ENCODE measurements at regions not wholly inside any gene's neighbourhood (a gene's known extent, or its start where the extent isn't known, plus 50 kb on each side); places are given as distances from the start of the nearest gene placed in this dataset.

GRCh38 chr6:72551470-72551869, 70.4 kb upstream of the KCNQ5 start:
- TF ChIP-seq NFIC (IDR thresholded peaks at IDR 0.05) (no peak), CREB1 (IDR thresholded peaks at IDR 0.05; ENCODE audit: low read depth) (no peak), CEBPB (IDR thresholded peaks at IDR 0.05) (no peak), MAX (IDR thresholded peaks at IDR 0.05) (no peak), TCF12 (IDR thresholded peaks at IDR 0.05; ENCODE audit: low read depth) (no peak), REST (IDR thresholded peaks at IDR 0.05; ENCODE audit: low read depth) (no peak), TAF1 (IDR thresholded peaks at IDR 0.05; ENCODE audit: low read depth) (no peak), TEAD4 (IDR thresholded peaks at IDR 0.05) (no peak), ZBTB7A (IDR thresholded peaks at IDR 0.05; ENCODE audit: low read depth) (no peak), YY1 (IDR thresholded peaks at IDR 0.05; ENCODE audit: low read depth) (no peak), EGR1 (IDR thresholded peaks at IDR 0.05) (no peak), RAD21 (IDR thresholded peaks at IDR 0.05; ENCODE audit: low read depth) (no peak), USF1 (IDR thresholded peaks at IDR 0.05) (no peak), EP300 (IDR thresholded peaks at IDR 0.05; ENCODE audit: borderline replicate concordance) (no peak), FOXM1 (IDR thresholded peaks at IDR 0.05; ENCODE audit: borderline replicate concordance, low read depth) (no peak)

- TF ChIP-seq CEBPB (IDR thresholded peaks at IDR 0.05) (no peak), TCF12 (IDR thresholded peaks at IDR 0.05; ENCODE audit: low read depth) (no peak), YY1 (IDR thresholded peaks at IDR 0.05; ENCODE audit: low read depth) (no peak), TAF1 (IDR thresholded peaks at IDR 0.05; ENCODE audit: low read depth) (no peak), CREB1 (IDR thresholded peaks at IDR 0.05; ENCODE audit: low read depth) (no peak), REST (IDR thresholded peaks at IDR 0.05; ENCODE audit: low read depth) (no peak), USF1 (IDR thresholded peaks at IDR 0.05) (no peak), MAX (IDR thresholded peaks at IDR 0.05) (no peak), EP300 (IDR thresholded peaks at IDR 0.05; ENCODE audit: borderline replicate concordance) (no peak), FOXM1 (IDR thresholded peaks at IDR 0.05; ENCODE audit: borderline replicate concordance, low read depth) (no peak)
These were observed 68.9 kb upstream of the KCNQ5 start for GRCh38 chr6:72552938-72553337.

GRCh38 chr6:72553531-72554511, 68.0 kb upstream of the KCNQ5 start:
- no peak for TF ChIP-seq EP300 (IDR thresholded peaks at IDR 0.05; ENCODE audit: borderline replicate concordance)
- TF ChIP-seq REST (IDR thresholded peaks at IDR 0.05; ENCODE audit: low read depth), result no peak
- TF ChIP-seq CEBPB (IDR thresholded peaks at IDR 0.05), result no peak
- TF ChIP-seq EGR1 (IDR thresholded peaks at IDR 0.05), result no peak
- TF ChIP-seq TAF1 (IDR thresholded peaks at IDR 0.05; ENCODE audit: low read depth), result no peak
- TF ChIP-seq USF1 (IDR thresholded peaks at IDR 0.05), result no peak
- TF ChIP-seq CREB1 (IDR thresholded peaks at IDR 0.05; ENCODE audit: low read depth), result no peak
- TF ChIP-seq TCF12 (IDR thresholded peaks at IDR 0.05; ENCODE audit: low read depth), result no peak
- no peak for TF ChIP-seq YY1 (IDR thresholded peaks at IDR 0.05; ENCODE audit: low read depth)
- TF ChIP-seq MAX (IDR thresholded peaks at IDR 0.05), result no peak
- no peak for TF ChIP-seq TEAD4 (IDR thresholded peaks at IDR 0.05)
- no peak for TF ChIP-seq NFIC (IDR thresholded peaks at IDR 0.05)
- no peak for TF ChIP-seq FOXM1 (IDR thresholded peaks at IDR 0.05; ENCODE audit: borderline replicate concordance, low read depth)
- TF ChIP-seq ZBTB7A (IDR thresholded peaks at IDR 0.05; ENCODE audit: low read depth), result no peak
- TF ChIP-seq RAD21 (IDR thresholded peaks at IDR 0.05; ENCODE audit: low read depth), result no peak
